NCI-H748 (cell line): ENCODE measurements at regions not wholly inside any gene's neighbourhood (a gene's known extent, or its start where the extent isn't known, plus 50 kb on each side); places are given as distances from the start of the nearest gene placed in this dataset.

ENCODE experiments used
- DNase-seq: peaks from one replicate; lab custom pipeline; 2025; ENCODE audit not compliant: unreplicated experiment; lab: John Stamatoyannopoulos, UW

GRCh38 chr5:125575171-125575890 is 828.9 kb upstream of the ZNF608 start:
- DNase-seq, result no peak

GRCh38 chr5:125575891-125576505 is 829.6 kb upstream of the ZNF608 start:
- peak; percentile 85 for DNase-seq

- DNase-seq, result no peak
Measured at GRCh38 chr5:125576822-125577221, 830.4 kb upstream of the ZNF608 start.

- no peak for DNase-seq
Measured at GRCh38 chr5:125578551-125578950, 832.1 kb upstream of the ZNF608 start.

DNA sequence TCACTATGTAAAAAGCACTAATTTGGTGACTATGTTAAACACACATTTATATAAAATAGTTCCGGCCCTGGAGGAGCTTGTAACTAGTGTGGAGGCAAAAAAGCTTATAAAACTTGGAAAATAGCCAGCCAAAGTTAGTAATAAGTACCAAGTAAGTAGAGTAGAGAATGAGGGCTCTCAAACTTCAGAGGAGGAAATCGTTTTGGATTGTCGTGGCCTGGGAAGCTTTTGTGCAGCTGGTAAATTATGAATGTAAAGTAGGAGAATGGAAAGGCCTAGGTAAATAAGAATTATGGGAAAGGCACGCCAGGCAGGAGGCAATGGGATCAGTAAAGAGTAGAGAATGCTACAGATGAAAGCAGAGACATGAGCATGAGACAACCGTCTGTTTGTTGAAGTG is 832.7 kb upstream of the ZNF608 start:
- DNase-seq, result no peak

- no peak for DNase-seq
Measured at GRCh38 chr5:125581311-125581710, 834.9 kb upstream of the ZNF608 start.

- no peak for DNase-seq
Measured at GRCh38 chr5:125582352-125582751, 835.9 kb upstream of the ZNF608 start.

- no peak for DNase-seq
Measured at GRCh38 chr5:125583321-125584139, 837.1 kb upstream of the ZNF608 start.

- DNase-seq, result no peak
Measured at GRCh38 chr5:125584140-125584520, 837.7 kb upstream of the ZNF608 start.

GRCh38 chr5:125587631-125588030 is 835.6 kb upstream of the GRAMD2B start:
- DNase-seq, result no peak

- no peak for DNase-seq
Measured at GRCh38 chr5:125592856-125593255, 830.4 kb upstream of the GRAMD2B start.

- DNase-seq, result no peak
Measured at GRCh38 chr5:125595095-125595494, 828.1 kb upstream of the GRAMD2B start.

GRCh38 chr5:125595845-125596244 is 827.4 kb upstream of the GRAMD2B start:
- no peak for DNase-seq

DNA sequence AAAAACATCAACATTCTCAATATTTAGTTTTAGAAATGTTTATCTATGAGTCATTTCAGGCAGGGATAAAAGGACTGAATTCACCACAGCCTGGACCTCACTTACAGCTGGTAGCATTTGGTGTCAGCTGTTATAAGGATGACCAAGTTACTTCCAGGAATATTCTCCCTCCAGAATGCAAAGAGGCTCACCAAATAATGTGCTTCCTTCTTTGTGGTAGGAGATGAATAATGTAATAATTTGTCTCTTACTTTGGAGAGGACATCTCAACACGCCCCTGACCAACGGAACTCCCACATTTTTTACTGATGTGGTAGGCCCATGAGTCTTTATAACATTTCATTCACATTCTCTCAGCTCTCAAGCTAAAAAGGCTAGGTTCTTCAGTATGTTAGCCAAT is 825.9 kb upstream of the GRAMD2B start:
- DNase-seq, result no peak

DNA sequence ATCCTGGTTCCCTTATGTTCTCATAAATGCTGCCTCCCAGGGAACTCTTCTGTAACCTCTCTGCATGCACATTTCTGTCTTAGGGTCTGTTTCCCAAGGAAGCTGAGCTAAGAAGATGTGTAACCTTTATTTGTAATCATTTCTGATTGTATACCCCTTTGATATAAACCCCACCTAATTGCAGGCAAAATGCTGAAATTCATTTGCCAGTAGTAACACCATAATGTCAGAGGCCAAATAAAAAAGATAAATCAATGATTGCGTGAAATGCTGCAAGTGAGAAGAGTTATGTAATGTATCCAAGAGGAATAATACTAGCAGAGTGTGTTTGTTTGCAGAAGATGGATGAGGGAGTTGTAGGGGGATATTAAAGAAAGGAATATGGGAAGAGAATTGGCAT is 822.6 kb upstream of the GRAMD2B start:
- DNase-seq, result no peak

DNA sequence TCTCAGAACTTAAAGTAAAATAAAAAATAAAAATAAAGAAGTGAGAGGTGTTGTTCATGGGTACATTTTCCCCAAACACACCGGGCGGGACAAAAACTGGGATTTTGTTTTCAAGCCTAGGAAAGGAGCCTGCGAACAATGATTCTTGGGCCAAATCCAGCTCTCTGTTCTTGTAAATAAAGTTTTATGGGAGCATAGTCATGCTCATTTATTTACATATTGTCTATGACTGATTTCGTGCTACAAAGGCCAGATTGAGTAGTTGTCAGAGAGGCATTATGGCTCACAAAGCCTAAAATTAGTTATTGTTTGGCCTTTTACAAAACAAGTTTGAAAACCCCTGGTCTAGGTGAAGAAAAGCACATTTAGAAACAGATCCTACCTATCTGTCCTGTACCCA is 821.0 kb upstream of the GRAMD2B start:
- DNase-seq, result no peak

- DNase-seq, result no peak
Measured at GRCh38 chr5:125603321-125603720, 819.9 kb upstream of the GRAMD2B start.

DNA sequence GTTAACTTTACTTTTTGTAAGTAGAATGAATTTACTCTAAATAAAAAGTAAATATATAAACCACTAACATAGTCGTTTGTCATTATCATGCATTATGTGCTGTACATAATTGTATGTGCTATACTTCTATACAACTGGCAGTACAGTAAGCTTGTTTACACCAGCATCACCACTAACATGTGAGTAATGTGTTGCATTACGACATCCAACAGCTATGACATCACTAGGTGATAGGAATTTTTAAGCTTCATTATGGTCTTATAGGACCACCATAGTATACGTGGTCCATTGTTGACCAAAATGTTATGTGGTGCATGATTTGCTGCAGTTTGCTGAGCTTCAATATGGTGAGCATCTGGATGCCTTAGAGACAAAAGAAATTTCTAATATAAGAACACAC is 819.1 kb upstream of the GRAMD2B start:
- no peak for DNase-seq

DNA sequence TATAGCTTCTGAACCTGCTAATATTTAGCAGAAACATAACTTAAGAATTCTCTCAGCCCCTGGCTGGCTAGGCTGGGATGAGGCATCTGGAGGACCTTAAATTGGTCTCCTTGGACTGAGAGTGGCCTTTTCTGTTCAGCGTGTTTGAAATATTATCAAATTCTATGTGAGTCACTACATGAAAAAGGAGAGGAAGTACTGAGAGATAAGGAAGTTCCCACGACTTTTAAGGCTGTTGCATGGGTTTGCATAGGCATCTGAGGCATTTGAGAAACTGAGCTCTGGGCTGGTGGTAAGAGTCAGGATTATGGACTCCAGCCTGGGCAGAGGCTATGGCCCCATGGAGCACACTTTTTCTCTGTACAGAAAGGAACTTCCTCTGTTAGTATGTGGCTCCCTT is 816.2 kb upstream of the GRAMD2B start:
- no peak for DNase-seq

- DNase-seq, result no peak
Measured at GRCh38 chr5:125609011-125609410, 814.2 kb upstream of the GRAMD2B start.

- DNase-seq, result no peak
Measured at GRCh38 chr5:125610892-125611291, 812.3 kb upstream of the GRAMD2B start.

DNA sequence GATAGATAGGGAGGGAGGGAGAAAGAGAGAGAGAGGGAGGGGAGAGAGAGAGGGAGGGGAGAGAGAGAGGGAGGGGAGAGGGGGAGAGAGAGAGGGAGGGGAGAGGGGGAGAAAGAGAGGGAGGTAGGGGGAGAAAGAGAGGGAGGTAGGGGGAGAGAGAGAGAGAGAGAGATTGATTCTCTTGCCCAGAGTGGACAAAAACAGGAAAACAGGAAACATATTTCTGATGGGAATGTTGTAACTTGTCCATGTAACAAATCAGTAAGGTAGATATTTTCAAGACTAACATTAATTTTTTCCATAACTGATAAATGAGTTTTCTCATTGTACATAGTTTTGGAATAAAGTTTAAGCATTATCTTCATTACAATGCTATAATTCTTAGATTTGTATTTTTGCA is 811.7 kb upstream of the GRAMD2B start:
- DNase-seq, result no peak
